H1 (cell line): ENCODE measurements at regions not wholly inside any gene's neighbourhood (a gene's known extent, or its start where the extent isn't known, plus 50 kb on each side); places are given as distances from the start of the nearest gene placed in this dataset.

Experiments
- CTCF ChIA-PET: fragments of 300-600 bp; sonication (Branson Sonifier 250); formaldehyde crosslinking; loops from one replicate; lab custom pipeline; 2021; ENCODE audit not compliant: partially characterized antibody; lab: Charles Lee
- POLR2A ChIA-PET: fragments of 300-600 bp; sonication (Branson Sonifier 250); formaldehyde crosslinking; loops from one replicate; lab custom pipeline; 2021; ENCODE audit warnings: inconsistent platforms; ENCODE audit not compliant: partially characterized antibody; lab: Charles Lee
- DNase-seq, 2 experiments: peaks; one replicate each; pipeline versions ENCODE4 v3.0.0 to v3.0.0-alpha.2; 2010 to 2022; ENCODE audit warnings: low spot score in 2 of 2, low read depth in 1 of 2, mixed read lengths in 1 of 2
- FAIRE-seq: peaks from 2 replicates; lab custom pipeline; 2011; peaks lifted over from hg19 to GRCh38; lab: Jason Lieb, UNC
- H2AFZ ChIP-seq: 2 replicates; pipeline ENCODE4 v1.8.1; 2012; ENCODE audit warnings: low read length, inconsistent platforms
- H2AK5ac ChIP-seq: 2 replicates; pipeline ENCODE4 v1.6.1; 2013; ENCODE audit warnings: low read depth, low read length
- H2BK120ac ChIP-seq: replicated peaks from 2 replicates; pipeline ENCODE3; 2013; ENCODE audit warnings: low read depth, low read length, inconsistent platforms
- H2BK12ac ChIP-seq: 2 replicates; pipeline ENCODE4 v1.6.1; 2013; ENCODE audit warnings: low read depth, low read length
- H2BK15ac ChIP-seq: 2 replicates; pipeline ENCODE4 v1.6.1; 2013; ENCODE audit warnings: low read length
- H2BK20ac ChIP-seq: 2 replicates; pipeline ENCODE4 v1.6.1; 2013; ENCODE audit warnings: low read length
- H2BK5ac ChIP-seq: 2 replicates; pipeline ENCODE4 v1.6.1; 2013; ENCODE audit warnings: low read depth, low read length
- H3K14ac ChIP-seq: 2 replicates; pipeline ENCODE4 v1.6.1; 2013; ENCODE audit warnings: inconsistent platforms; ENCODE audit not compliant: insufficient read length
- H3K18ac ChIP-seq: 2 replicates; pipeline ENCODE4 v1.6.1; 2013; ENCODE audit warnings: low read length; ENCODE audit errors: extremely low read depth
- H3K23ac ChIP-seq: 2 replicates; pipeline ENCODE4 v1.6.1; 2013; ENCODE audit warnings: inconsistent platforms; ENCODE audit not compliant: insufficient read length
- H3K23me2 ChIP-seq: 2 replicates; pipeline ENCODE4 v1.6.1; 2013; ENCODE audit warnings: low read depth, low read length
- H3K27ac ChIP-seq: 2 replicates; pipeline ENCODE4 v1.6.1; 2011; ENCODE audit warnings: low read depth, low read length, inconsistent platforms
- H3K27me3 ChIP-seq, 4 experiments: replicated peaks in 1 of 4; 1 replicate in 1 of 4; 2 replicates in 3 of 4; pipeline versions ENCODE4 v1.6.1 to v1.8.1; 2011 to 2013; ENCODE audit warnings: low read length in 3 of 4, mild to moderate bottlenecking in 3 of 4, inconsistent platforms in 2 of 4, mixed read lengths in 2 of 4, moderate library complexity in 1 of 4; ENCODE audit not compliant: control insufficient read depth in 3 of 4, insufficient read depth in 3 of 4; ENCODE audit errors: extremely low read depth in 1 of 4
- H3K36me3 ChIP-seq, 4 experiments: 2 replicates each; pipeline versions ENCODE4 v1.6.1 to v1.8.1; 2011 to 2013; ENCODE audit warnings: mild to moderate bottlenecking in 4 of 4, low read length in 3 of 4, moderate library complexity in 2 of 4, control low read depth in 1 of 4, inconsistent platforms in 1 of 4; ENCODE audit not compliant: insufficient read depth in 4 of 4, control insufficient read depth in 2 of 4
- H3K4ac ChIP-seq: replicated peaks from 2 replicates; pipeline ENCODE3; 2013; ENCODE audit warnings: low read length, low read depth, mixed read lengths, inconsistent platforms; ENCODE audit not compliant: insufficient read length
- H3K4me1 ChIP-seq, 4 experiments: replicated peaks in 1 of 4; 1 replicate in 1 of 4; 2 replicates in 3 of 4; pipeline versions ENCODE4 v1.6.1 to v1.8.1; 2011 to 2013; ENCODE audit warnings: low read length in 3 of 4, inconsistent platforms in 2 of 4, mixed read lengths in 1 of 4; ENCODE audit not compliant: insufficient read depth in 4 of 4, control insufficient read depth in 3 of 4
- H3K4me2 ChIP-seq, 2 experiments: 2 replicates each; pipeline versions ENCODE4 v1.6.1 to v1.8.1; 2011 to 2013; ENCODE audit warnings: low read depth in 2 of 2, low read length in 2 of 2, control low read depth in 1 of 2, inconsistent platforms in 1 of 2, mild to moderate bottlenecking in 1 of 2; ENCODE audit not compliant: insufficient read depth in 1 of 2
- H3K4me3 ChIP-seq, 4 experiments: fragments of 200-600, 300-600 bp in 1 of 4; sonication (generic), shearing (Covaris generic), sonication (Bioruptor Twin) in 1 of 4; 2 replicates each; pipeline versions ENCODE4 v1.5.1 to v1.8.1; 2011 to 2016; ENCODE audit warnings: low read length in 4 of 4, low read depth in 3 of 4, control low read depth in 2 of 4, inconsistent platforms in 2 of 4, mild to moderate bottlenecking in 2 of 4, mixed read lengths in 1 of 4, moderate library complexity in 1 of 4; ENCODE audit not compliant: insufficient read depth in 2 of 4; ENCODE audit errors: extremely low read depth in 1 of 4
- H3K56ac ChIP-seq: replicated peaks from 2 replicates; pipeline ENCODE3; 2013; ENCODE audit warnings: low read depth, mild to moderate bottlenecking, mixed read lengths, low read length, inconsistent platforms; ENCODE audit not compliant: insufficient read length
- H3K79me1 ChIP-seq: 2 replicates; pipeline ENCODE4 v1.6.1; 2013; ENCODE audit warnings: low read depth, low read length, control low read depth
- H3K79me2 ChIP-seq, 2 experiments: 2 replicates each; pipeline versions ENCODE4 v1.6.1 to v1.8.1; 2012 to 2013; ENCODE audit warnings: low read length in 2 of 2, mild to moderate bottlenecking in 2 of 2, inconsistent platforms in 1 of 2; ENCODE audit not compliant: insufficient read depth in 2 of 2, control insufficient read depth in 1 of 2
- H3K9ac ChIP-seq, 4 experiments: replicated peaks in 1 of 4; 1 replicate in 1 of 4; 2 replicates in 3 of 4; pipeline versions ENCODE4 v1.6.1 to v1.8.1; 2011 to 2013; ENCODE audit warnings: low read depth in 3 of 4, low read length in 3 of 4, control low read depth in 2 of 4, mild to moderate bottlenecking in 2 of 4, moderate library complexity in 2 of 4, inconsistent platforms in 1 of 4; ENCODE audit errors: extremely low read depth in 1 of 4
- H3K9me3 ChIP-seq, 2 experiments: 2 replicates each; pipeline versions ENCODE4 v1.6.1 to v1.8.1; 2012 to 2013; ENCODE audit warnings: mild to moderate bottlenecking in 2 of 2, moderate library complexity in 2 of 2, control low read depth in 1 of 2, inconsistent platforms in 1 of 2, low read depth in 1 of 2, low read length in 1 of 2, mixed read lengths in 1 of 2; ENCODE audit not compliant: insufficient read depth in 2 of 2
- H4K20me1 ChIP-seq, 2 experiments: replicated peaks in 1 of 2; 2 replicates each; pipeline versions ENCODE3 to v1.8.1; 2011 to 2013; ENCODE audit warnings: inconsistent platforms in 2 of 2, low read length in 2 of 2, mild to moderate bottlenecking in 1 of 2; ENCODE audit not compliant: insufficient read depth in 2 of 2, control insufficient read depth in 1 of 2
- H4K5ac ChIP-seq: 2 replicates; pipeline ENCODE4 v1.6.1; 2013; ENCODE audit warnings: low read length, low read depth, mixed read lengths, inconsistent platforms; ENCODE audit not compliant: insufficient read length
- H4K8ac ChIP-seq: 2 replicates; pipeline ENCODE4 v1.8.0; 2013; ENCODE audit warnings: mild to moderate bottlenecking, moderate library complexity, low read length, inconsistent platforms; ENCODE audit not compliant: insufficient read depth; ENCODE audit errors: extremely low read depth
- H4K91ac ChIP-seq: replicated peaks from 2 replicates; pipeline ENCODE3; 2013; ENCODE audit warnings: low read length, mixed read lengths, inconsistent platforms; ENCODE audit not compliant: insufficient read length
- ATF3 ChIP-seq: IDR thresholded peaks from 2 replicates; pipeline ENCODE4 v1.6.1; 2011; ENCODE audit warnings: low read depth, mild to moderate bottlenecking, low read length; ENCODE audit not compliant: insufficient read depth
- E2F6 ChIP-seq: IDR thresholded peaks from 2 replicates; pipeline ENCODE4 v1.6.1; 2012; ENCODE audit warnings: inconsistent platforms
- EGR1 ChIP-seq: IDR thresholded peaks from 2 replicates; pipeline ENCODE4 v1.6.1; 2011; ENCODE audit warnings: low read depth, low read length, borderline replicate concordance
- JUND ChIP-seq: IDR thresholded peaks from 2 replicates; pipeline ENCODE4 v1.6.1; 2011; ENCODE audit warnings: mild to moderate bottlenecking, improper control_type of control experiment, low read length
- KDM1A ChIP-seq: fragments of 200-600, 300-600 bp; sonication (generic); IDR thresholded peaks from 2 replicates; pipeline ENCODE4 v1.7.1; 2016; ENCODE audit warnings: mild to moderate bottlenecking, low read length, borderline replicate concordance
- RAD21 ChIP-seq, 2 experiments: IDR thresholded peaks in 1 of 2; conservative IDR thresholded peaks in 1 of 2; 2 replicates each; pipeline ENCODE4 v1.6.1; 2011; ENCODE audit warnings: low read depth in 2 of 2, low read length in 2 of 2, improper control_type of control experiment in 1 of 2, inconsistent platforms in 1 of 2, mild to moderate bottlenecking in 1 of 2, moderate library complexity in 1 of 2
- RFX5 ChIP-seq: IDR thresholded peaks from 2 replicates; pipeline ENCODE4 v1.6.1; 2011; ENCODE audit warnings: low read depth, low read length, improper control_type of control experiment, borderline replicate concordance
- RXRA ChIP-seq: IDR thresholded peaks from 2 replicates; pipeline ENCODE4 v1.6.1; 2011; ENCODE audit warnings: low read depth, mild to moderate bottlenecking, low read length, moderate library complexity; ENCODE audit not compliant: insufficient read depth
- SP2 ChIP-seq: IDR thresholded peaks from 2 replicates; pipeline ENCODE4 v1.6.1; 2012; ENCODE audit warnings: mild to moderate bottlenecking, low read length, inconsistent platforms
- SUZ12 ChIP-seq: fragments of 200-600 bp; sonication (generic); IDR thresholded peaks from 2 replicates; pipeline ENCODE4 v1.6.1; 2012; ENCODE audit warnings: mild to moderate bottlenecking, inconsistent platforms, low read length, moderate library complexity, mixed read lengths
- WGBS, 2 experiments: shearing (Covaris generic) in 1 of 2; methylation state at CpG; one replicate each; pipeline versions ENCODE4 v1.1.6 to v1.1.7; 2013 to 2015; ENCODE audit warnings: low lambda C conversion rate in 2 of 2, mixed read lengths in 2 of 2, inconsistent platforms in 1 of 2, low coverage in 1 of 2, missing lambda C conversion rate in 1 of 2; ENCODE audit not compliant: insufficient replicate concordance in 2 of 2, insufficient coverage in 1 of 2, insufficient read length in 1 of 2; ENCODE audit errors: extremely low coverage in 1 of 2, missing lambda C conversion rate in 1 of 2; 5-methylcytosine and 5-hydroxymethylcytosine counted together

GRCh38 chr5:148735301-148735835, 81.0 kb upstream of the HTR4 start:
- Histone ChIP-seq H3K4ac (no peak overlapping the region), H3K9me3 (no peaks in the 10 kb centered on the region), H3K23ac (no peak overlapping the region), H3K9ac (no peak overlapping the region), H2AK5ac (no peak overlapping the region), H2BK20ac (no peak overlapping the region), H2BK12ac (no peak overlapping the region), H2BK120ac (no peak overlapping the region), H2BK5ac (no peak overlapping the region), H3K4me3 (no peak overlapping the region), H3K18ac (no peak overlapping the region), H3K79me1 (no peaks in the 10 kb centered on the region), H3K4me1 (no peaks in the 10 kb centered on the region), H4K20me1 (no peaks in the 10 kb centered on the region), H3K27me3 (no peaks in the 10 kb centered on the region), H2BK15ac (no peak overlapping the region), H3K56ac (no peak overlapping the region), H3K4me2 (no peak overlapping the region), H3K23me2 (no peaks in the 10 kb centered on the region), H4K8ac (no peak overlapping the region), H3K27ac (no peak overlapping the region), H4K5ac (no peak overlapping the region), H3K14ac (no peak overlapping the region), H4K91ac (no peak overlapping the region), H2AFZ (no peak overlapping the region), H3K36me3 (no peaks in the 10 kb centered on the region), H3K79me2 (no peaks in the 10 kb centered on the region)
- no peak for DNase-seq
- WGBS, 2 experiments = 93% methylated on average over 2 of the region's 2 CpGs; no CpG with 5 or more reads in 1 of the 2 experiments
- FAIRE-seq = no peak
- ChIA-PET CTCF (interaction anchor here (0.8 to 24.0 kb wide), 24 partner anchors 13 to 379 kb away, joined by 3 to 444 read pairs (median 7); partner anchors contain the start of gene SH3TC2), POLR2A (interaction anchor here (0.7 kb wide), 1 partner anchor 884 kb away, joined by 3 read pairs; no protein-coding TSS in a partner anchor)
- no peak for TF ChIP-seq JUND
- TF ChIP-seq RAD21 (IDR thresholded peaks at IDR 0.05 in 1 of 2, conservative IDR thresholded peaks at IDR 0.05 in 1 of 2; ENCODE audit: low read depth in 2 of 2, low read length in 2 of 2) = no peak
- no peak for TF ChIP-seq SUZ12
- TF ChIP-seq RFX5 = no peak
- no peak for TF ChIP-seq SP2
- no peak for TF ChIP-seq E2F6
- TF ChIP-seq EGR1 = no peak
- TF ChIP-seq KDM1A = no peak
- TF ChIP-seq RXRA = no peak
- no peak for TF ChIP-seq ATF3
